B cell (primary cell): ENCODE measurements at regions not wholly inside any gene's neighbourhood (a gene's known extent, or its start where the extent isn't known, plus 50 kb on each side); places are given as distances from the start of the nearest gene placed in this dataset.

ENCODE experiments used
- ATAC-seq: fragments of 200-7000 bp; cut with Tn5 transposase; one replicate; pipeline ENCODE4 v1.10.0; 2021; ENCODE audit warnings: low read depth, mild to moderate bottlenecking, moderate number of reproducible peaks, moderate library complexity
- CTCF ChIA-PET: fragments of 350-600 bp; sonication (Branson Sonifier 250); formaldehyde crosslinking; loops from one replicate; lab custom pipeline; 2021; ENCODE audit warnings: antibody characterized with exemption, inconsistent platforms; lab: Charles Lee
- POLR2A ChIA-PET: fragments of 350-600 bp; sonication (Branson Sonifier 250); formaldehyde crosslinking; loops from one replicate; lab custom pipeline; 2021; ENCODE audit warnings: antibody characterized with exemption; lab: Charles Lee
- DNase-seq: peaks from one replicate; pipeline ENCODE4 v3.0.0; 2013
- H2AFZ ChIP-seq: 2 replicates; pipeline ENCODE4 v1.6.1; 2012; ENCODE audit warnings: mild to moderate bottlenecking, low read depth, low read length; ENCODE audit not compliant: insufficient read depth, poor library complexity, severe bottlenecking
- H3K27ac ChIP-seq, 2 donors: 1 replicate in 1 of 2; 2 replicates in 1 of 2; pipeline ENCODE4 v1.5.1; 2012 to 2013; ENCODE audit warnings: low read length in 2 of 2, mild to moderate bottlenecking in 2 of 2, moderate library complexity in 1 of 2
- H3K27me3 ChIP-seq, 4 experiments: fragments of 200-600 bp in 1 of 4; sonication (generic) in 1 of 4; replicated peaks in 1 of 4; 1 replicate in 2 of 4; 2 replicates in 2 of 4; pipeline versions ENCODE4 v1.6.1 to v1.7.0; 2013 to 2016; ENCODE audit warnings: low read length in 3 of 4, mild to moderate bottlenecking in 2 of 4, mixed read lengths in 1 of 4, moderate library complexity in 1 of 4; ENCODE audit not compliant: insufficient read depth in 4 of 4, control insufficient read depth in 3 of 4; ENCODE audit errors: control extremely low read depth in 1 of 4
- H3K36me3 ChIP-seq, 2 experiments: replicated peaks in 1 of 2; 1 replicate in 1 of 2; 2 replicates in 1 of 2; pipeline versions ENCODE4 v1.6.1 to v1.7.1; 2013; ENCODE audit warnings: low read length in 1 of 2; ENCODE audit not compliant: insufficient read depth in 2 of 2, control insufficient read depth in 1 of 2; ENCODE audit errors: control extremely low read depth in 1 of 2, extremely low read depth in 1 of 2
- H3K4me1 ChIP-seq, 2 donors: fragments of 200-600 bp in 1 of 2; sonication (generic) in 1 of 2; 1 replicate in 1 of 2; 2 replicates in 1 of 2; pipeline versions ENCODE4 v1.5.1 to v1.6.1; 2013 to 2017; ENCODE audit warnings: low read length in 2 of 2; ENCODE audit not compliant: control insufficient read depth in 2 of 2, insufficient read depth in 2 of 2
- H3K4me2 ChIP-seq: replicated peaks from 2 replicates; pipeline ENCODE3; 2012; ENCODE audit warnings: mild to moderate bottlenecking, low read depth, low read length; ENCODE audit not compliant: poor library complexity, severe bottlenecking
- H3K4me3 ChIP-seq, 5 experiments: fragments of 200-600 bp in 1 of 5; sonication (generic) in 1 of 5; 1 replicate in 3 of 5; 2 replicates in 2 of 5; pipeline versions ENCODE4 v1.5.1 to v1.7.0; 2011 to 2016; ENCODE audit warnings: low read length in 4 of 5, mild to moderate bottlenecking in 4 of 5, low read depth in 2 of 5, control low read depth in 1 of 5, moderate library complexity in 1 of 5; ENCODE audit not compliant: insufficient read depth in 1 of 5; ENCODE audit errors: control extremely low read depth in 1 of 5, extremely low read depth in 1 of 5
- H3K79me2 ChIP-seq: fragments of 200-600 bp; sonication (generic); one replicate; pipeline ENCODE4 v1.6.0; 2016; ENCODE audit warnings: low read length; ENCODE audit not compliant: control insufficient read depth, insufficient read depth
- H3K9ac ChIP-seq: fragments of 200-600 bp; sonication (generic); 2 replicates; pipeline ENCODE4 v1.6.1; 2017; ENCODE audit warnings: mild to moderate bottlenecking, low read length, moderate library complexity
- H3K9me3 ChIP-seq, 3 donors: one replicate each; pipeline versions ENCODE4 v1.6.1 to v1.7.1; 2013; ENCODE audit warnings: low read length in 2 of 3; ENCODE audit not compliant: control insufficient read depth in 2 of 3, insufficient read depth in 1 of 3; ENCODE audit errors: control extremely low read depth in 1 of 3
- H4K20me1 ChIP-seq: 2 replicates; pipeline ENCODE4 v1.6.0; 2012; ENCODE audit warnings: mild to moderate bottlenecking, low read length; ENCODE audit not compliant: insufficient read depth, control insufficient read depth, poor library complexity, severe bottlenecking
- H3K27ac Mint-ChIP-seq: one replicate; pipeline ENCODE4 v1.8.0; 2021; ENCODE audit warnings: mixed read lengths
- H3K27me3 Mint-ChIP-seq: one replicate; pipeline ENCODE4 v1.8.0; 2021; ENCODE audit warnings: mixed read lengths
- H3K4me1 Mint-ChIP-seq: one replicate; pipeline ENCODE4 v1.8.0; 2021; ENCODE audit warnings: mixed read lengths
- H3K4me3 Mint-ChIP-seq: one replicate; pipeline ENCODE4 v1.8.0; 2021; ENCODE audit warnings: mixed read lengths
- H3K9me3 Mint-ChIP-seq: one replicate; pipeline ENCODE4 v1.8.0; 2022; ENCODE audit warnings: mixed read lengths; ENCODE audit not compliant: insufficient read depth
- EZH2 ChIP-seq: IDR thresholded peaks from 2 replicates; pipeline ENCODE4 v1.6.1; 2012; ENCODE audit warnings: borderline replicate concordance, low read depth, mild to moderate bottlenecking, moderate library complexity, low read length; ENCODE audit not compliant: insufficient read depth, poor library complexity, severe bottlenecking
- WGBS: methylation state at CpG from one replicate; pipeline ENCODE4 v1.1.5; 2013; ENCODE audit warnings: missing lambda C conversion rate; ENCODE audit not compliant: insufficient coverage; 5-methylcytosine and 5-hydroxymethylcytosine counted together
- intact Hi-C: fragments of 100-400 bp; cut with micrococcal nuclease; formaldehyde crosslinking; loops from one replicate; pipeline ENCODE4 v1.10.0; 2022
- TF ChIP-seq, protein P1 (sequence below): fragments of 200-600 bp; IDR thresholded peaks from one replicate; pipeline ENCODE4 v1.8.0; 2022; ENCODE audit warnings: antibody characterized with exemption, mild to moderate bottlenecking

GRCh38 chr13:106691861-106692260 lies 123.9 kb upstream of the ARGLU1 start:
- ATAC-seq (no peak), DNase-seq (no peak)
- CTCF ChIA-PET = no interaction called here
- Histone ChIP-seq H3K27ac (no peak overlapping the region), H3K4me3 (no peak overlapping the region), H2AFZ (no peak overlapping the region), H3K4me1 (no peaks in the 10 kb centered on the region), H4K20me1 (no peaks in the 10 kb centered on the region), H3K27me3 (no peaks in the 10 kb centered on the region), H3K9me3 (no peaks in the 10 kb centered on the region), H3K36me3 (no peaks in the 10 kb centered on the region), H3K9ac (no peak overlapping the region), H3K4me2 (no peak overlapping the region), H3K79me2 (no peaks in the 10 kb centered on the region)
- Mint-ChIP-seq H3K4me3 (no peak overlapping the region), H3K27ac (no peak overlapping the region), H3K4me1 (no peaks in the 10 kb centered on the region), H3K9me3 (no peaks in the 10 kb centered on the region), H3K27me3 (no peaks in the 10 kb centered on the region)
- TF ChIP-seq, protein P1, sequence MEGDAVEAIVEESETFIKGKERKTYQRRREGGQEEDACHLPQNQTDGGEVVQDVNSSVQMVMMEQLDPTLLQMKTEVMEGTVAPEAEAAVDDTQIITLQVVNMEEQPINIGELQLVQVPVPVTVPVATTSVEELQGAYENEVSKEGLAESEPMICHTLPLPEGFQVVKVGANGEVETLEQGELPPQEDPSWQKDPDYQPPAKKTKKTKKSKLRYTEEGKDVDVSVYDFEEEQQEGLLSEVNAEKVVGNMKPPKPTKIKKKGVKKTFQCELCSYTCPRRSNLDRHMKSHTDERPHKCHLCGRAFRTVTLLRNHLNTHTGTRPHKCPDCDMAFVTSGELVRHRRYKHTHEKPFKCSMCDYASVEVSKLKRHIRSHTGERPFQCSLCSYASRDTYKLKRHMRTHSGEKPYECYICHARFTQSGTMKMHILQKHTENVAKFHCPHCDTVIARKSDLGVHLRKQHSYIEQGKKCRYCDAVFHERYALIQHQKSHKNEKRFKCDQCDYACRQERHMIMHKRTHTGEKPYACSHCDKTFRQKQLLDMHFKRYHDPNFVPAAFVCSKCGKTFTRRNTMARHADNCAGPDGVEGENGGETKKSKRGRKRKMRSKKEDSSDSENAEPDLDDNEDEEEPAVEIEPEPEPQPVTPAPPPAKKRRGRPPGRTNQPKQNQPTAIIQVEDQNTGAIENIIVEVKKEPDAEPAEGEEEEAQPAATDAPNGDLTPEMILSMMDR = no peak
- TF ChIP-seq EZH2 = no peak
- intact Hi-C loops = no loop called here
- no CpG with 5 or more reads among the region's 2 CpGs for WGBS
- POLR2A ChIA-PET = no interaction called here

GRCh38 chr13:106691341-106691740 lies 123.4 kb upstream of the ARGLU1 start:
- Histone ChIP-seq H3K4me2 (no peak overlapping the region), H3K9ac (no peak overlapping the region), H4K20me1 (no peaks in the 10 kb centered on the region), H3K79me2 (no peaks in the 10 kb centered on the region), H2AFZ (no peak overlapping the region), H3K36me3 (no peaks in the 10 kb centered on the region), H3K9me3 (no peaks in the 10 kb centered on the region), H3K27me3 (no peaks in the 10 kb centered on the region), H3K4me3 (no peak overlapping the region), H3K4me1 (no peaks in the 10 kb centered on the region), H3K27ac (no peak overlapping the region)
- POLR2A ChIA-PET = no interaction called here
- Mint-ChIP-seq H3K4me1 (no peaks in the 10 kb centered on the region), H3K9me3 (no peaks in the 10 kb centered on the region), H3K27me3 (no peaks in the 10 kb centered on the region), H3K27ac (no peak overlapping the region), H3K4me3 (no peak overlapping the region)
- 81% methylated on average over 4 of the region's 5 CpGs for WGBS
- CTCF ChIA-PET = no interaction called here
- no peak for ATAC-seq
- TF ChIP-seq EZH2 = no peak
- TF ChIP-seq, protein P1 = no peak
- no peak for DNase-seq
- intact Hi-C loops = no loop called here
